A673 (cell line): ENCODE measurements at regions not wholly inside any gene's neighbourhood (a gene's known extent, or its start where the extent isn't known, plus 50 kb on each side); places are given as distances from the start of the nearest gene placed in this dataset.

Experiments used
- BruUV-seq: library from RNA; stranded (reverse); fragments of 400-500 nt; replicated peaks from 2 replicates; lab custom pipeline; 2021; lab: Mats Ljungman, UMichigan
- CTCF ChIA-PET: fragments of 300-600 bp; sonication (Branson Sonifier 250); formaldehyde crosslinking; loops from one replicate; lab custom pipeline; 2022; ENCODE audit warnings: antibody characterized with exemption; lab: Charles Lee
- POLR2A ChIA-PET: fragments of 300-600 bp; sonication (Branson Sonifier 250); formaldehyde crosslinking; loops from one replicate; lab custom pipeline; 2022; ENCODE audit warnings: antibody characterized with exemption; ENCODE audit not compliant: low non-redundant PET; lab: Charles Lee
- DNase-seq: peaks from one replicate; pipeline ENCODE4 v3.0.0-alpha.2; 2015; ENCODE audit warnings: low spot score
- H3K27ac ChIP-seq: fragments of 200-600 bp; sonication (generic); 2 replicates; pipeline ENCODE4 v1.5.1; 2016; ENCODE audit warnings: mixed run types, low read depth, mild to moderate bottlenecking, mixed read lengths, antibody characterized with exemption, low read length; ENCODE audit not compliant: poor library complexity, severe bottlenecking
- H3K27me3 ChIP-seq: fragments of 200-600 bp; sonication (generic); replicated peaks from 2 replicates; pipeline ENCODE4 v1.6.1; 2017; ENCODE audit warnings: mixed run types, low read depth, mild to moderate bottlenecking, mixed read lengths, antibody characterized with exemption, low read length; ENCODE audit not compliant: insufficient read depth, poor library complexity
- H3K36me3 ChIP-seq: fragments of 200-600 bp; sonication (generic); 2 replicates; pipeline ENCODE4 v1.6.1; 2016; ENCODE audit warnings: mixed run types, mild to moderate bottlenecking, mixed read lengths, antibody characterized with exemption, low read length; ENCODE audit not compliant: insufficient read depth, poor library complexity, severe bottlenecking
- H3K4me1 ChIP-seq: fragments of 200-600 bp; sonication (generic); 2 replicates; pipeline ENCODE4 v1.6.1; 2017; ENCODE audit warnings: mixed run types, mild to moderate bottlenecking, mixed read lengths, antibody characterized with exemption, low read length; ENCODE audit not compliant: insufficient read depth, poor library complexity, severe bottlenecking
- H3K4me3 ChIP-seq: fragments of 200-600 bp; sonication (generic); 2 replicates; pipeline ENCODE4 v1.5.1; 2016; ENCODE audit warnings: low read depth, mixed run types, mild to moderate bottlenecking, mixed read lengths, low read length; ENCODE audit not compliant: poor library complexity, severe bottlenecking
- H3K9me3 ChIP-seq: fragments of 200-600 bp; sonication (generic); 2 replicates; pipeline ENCODE4 v1.6.1; 2016; ENCODE audit warnings: mixed run types, low read depth, mild to moderate bottlenecking, mixed read lengths, antibody characterized with exemption, low read length; ENCODE audit not compliant: poor library complexity, severe bottlenecking
- EZH2 ChIP-seq: fragments of 200-600 bp; sonication (generic); IDR thresholded peaks from 2 replicates; pipeline ENCODE4 v1.6.1; 2017; ENCODE audit warnings: borderline replicate concordance, low read depth, mild to moderate bottlenecking, mixed read lengths, antibody characterized with exemption, low read length; ENCODE audit not compliant: poor library complexity, severe bottlenecking
- intact Hi-C: fragments of 100-400 bp; cut with micrococcal nuclease; formaldehyde crosslinking; loops from one replicate; pipeline ENCODE4 v1.10.0; 2022; ENCODE audit not compliant: unreplicated experiment
- TF ChIP-seq, protein P1 (sequence below): fragments of 300-800, 200-600 bp; sonication (generic); conservative IDR thresholded peaks from 2 replicates; pipeline ENCODE4 v1.5.1; 2017; ENCODE audit warnings: low read depth, mild to moderate bottlenecking, antibody characterized with exemption, low read length, moderate library complexity, mixed read lengths

DNA sequence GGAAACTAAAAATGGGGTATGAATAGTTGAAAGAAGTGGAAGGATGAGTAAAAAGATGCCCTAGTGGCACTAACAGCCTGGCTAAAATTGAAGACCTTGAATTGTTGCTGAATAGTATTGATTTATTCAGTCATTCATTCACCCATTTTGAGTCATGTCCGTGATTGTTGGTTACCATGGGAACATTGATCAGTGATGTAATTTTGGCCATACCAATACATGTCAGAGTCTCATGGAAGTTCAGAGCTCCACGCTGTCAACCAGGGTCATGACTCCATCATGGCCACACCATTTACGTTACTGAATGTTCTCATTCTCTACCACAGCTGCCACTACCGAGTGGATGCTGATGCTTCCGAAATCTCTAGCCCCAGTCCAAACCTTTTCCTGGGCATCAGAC lies 62.5 kb upstream of the FOXE1 start:
- intact Hi-C loops, result no loop called here

GRCh38 chr9:97791542-97791941 lies 61.5 kb upstream of the FOXE1 start:
- BruUV-seq, result no TSS peak
- no peak for DNase-seq
- CTCF ChIA-PET, result no interaction called here
- intact Hi-C loops, result no loop called here
- POLR2A ChIA-PET, result no interaction called here
- Histone ChIP-seq H3K27ac (no peak overlapping the region), H3K9me3 (no peaks in the 10 kb centered on the region), H3K36me3 (no peaks in the 10 kb centered on the region), H3K4me3 (no peak overlapping the region), H3K27me3 (peaks cover 26% of the 10 kb centered on the region), H3K4me1 (no peaks in the 10 kb centered on the region)
- no peak for TF ChIP-seq EZH2
- TF ChIP-seq, protein P1, sequence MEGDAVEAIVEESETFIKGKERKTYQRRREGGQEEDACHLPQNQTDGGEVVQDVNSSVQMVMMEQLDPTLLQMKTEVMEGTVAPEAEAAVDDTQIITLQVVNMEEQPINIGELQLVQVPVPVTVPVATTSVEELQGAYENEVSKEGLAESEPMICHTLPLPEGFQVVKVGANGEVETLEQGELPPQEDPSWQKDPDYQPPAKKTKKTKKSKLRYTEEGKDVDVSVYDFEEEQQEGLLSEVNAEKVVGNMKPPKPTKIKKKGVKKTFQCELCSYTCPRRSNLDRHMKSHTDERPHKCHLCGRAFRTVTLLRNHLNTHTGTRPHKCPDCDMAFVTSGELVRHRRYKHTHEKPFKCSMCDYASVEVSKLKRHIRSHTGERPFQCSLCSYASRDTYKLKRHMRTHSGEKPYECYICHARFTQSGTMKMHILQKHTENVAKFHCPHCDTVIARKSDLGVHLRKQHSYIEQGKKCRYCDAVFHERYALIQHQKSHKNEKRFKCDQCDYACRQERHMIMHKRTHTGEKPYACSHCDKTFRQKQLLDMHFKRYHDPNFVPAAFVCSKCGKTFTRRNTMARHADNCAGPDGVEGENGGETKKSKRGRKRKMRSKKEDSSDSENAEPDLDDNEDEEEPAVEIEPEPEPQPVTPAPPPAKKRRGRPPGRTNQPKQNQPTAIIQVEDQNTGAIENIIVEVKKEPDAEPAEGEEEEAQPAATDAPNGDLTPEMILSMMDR, result no peak

More for the DNA sequence above, 62.5 kb upstream of the FOXE1 start:
- ChIA-PET POLR2A (no interaction called here), CTCF (no interaction called here)
- H3K4me3 ChIP-seq, result no peak overlapping the region
- peaks cover 33% of the 10 kb centered on the region for H3K27me3 ChIP-seq
- DNase-seq, result no peak
- no peak for TF ChIP-seq EZH2
- TF ChIP-seq, protein P1, result no peak
- BruUV-seq, result no TSS peak
- H3K4me1 ChIP-seq, result no peaks in the 10 kb centered on the region
- H3K9me3 ChIP-seq, result no peaks in the 10 kb centered on the region
- no peaks in the 10 kb centered on the region for H3K36me3 ChIP-seq
- no peak overlapping the region for H3K27ac ChIP-seq

GRCh38 chr9:97793067-97793466 lies 60.0 kb upstream of the FOXE1 start:
- no TSS peak for BruUV-seq
- Histone ChIP-seq H3K9me3 (no peaks in the 10 kb centered on the region), H3K4me3 (no peak overlapping the region), H3K27me3 (peaks cover 25% of the 10 kb centered on the region), H3K4me1 (no peaks in the 10 kb centered on the region), H3K27ac (no peak overlapping the region), H3K36me3 (no peaks in the 10 kb centered on the region)
- TF ChIP-seq EZH2, result no peak
- TF ChIP-seq, protein P1, result no peak
- intact Hi-C loops, result no loop called here
- ChIA-PET POLR2A (no interaction called here), CTCF (no interaction called here)
- no peak for DNase-seq
